ENCODE measurements at regions not wholly inside any gene's neighbourhood (a gene's known extent, or its start where the extent isn't known, plus 50 kb on each side); places are given as distances from the start of the nearest gene placed in this dataset.

- no peaks in the 10 kb centered on the region for H3K9me3 ChIP-seq (ENCODE audit: control insufficient read depth, insufficient read depth, low read length)
- H3K27ac ChIP-seq (ENCODE audit: low read depth, low read length): no peak overlapping the region
- ChIA-PET POLR2A (no interaction called here), CTCF (no interaction called here)
- no peaks in the 10 kb centered on the region for H3K27me3 ChIP-seq (ENCODE audit: control insufficient read depth, insufficient read depth, low read length)
- no peak overlapping the region for H3K4me3 ChIP-seq (ENCODE audit: low read depth, low read length)
- no peak for DNase-seq (ENCODE audit: low read depth, low spot score)
- TF ChIP-seq CTCF (IDR thresholded peaks at IDR 0.05; ENCODE audit: low read depth, low read length): no peak
Observed at GRCh38 chr5:43959144-43959543, 356.2 kb downstream of the NNT start.

- ChIA-PET POLR2A (no interaction called here), CTCF (no interaction called here)
- no peak overlapping the region for H3K27ac ChIP-seq (ENCODE audit: low read depth, low read length)
- H3K9me3 ChIP-seq (ENCODE audit: control insufficient read depth, insufficient read depth, low read length): peaks cover 7% of the 10 kb centered on the region
- no peaks in the 10 kb centered on the region for H3K27me3 ChIP-seq (ENCODE audit: control insufficient read depth, insufficient read depth, low read length)
- no peak overlapping the region for H3K4me3 ChIP-seq (ENCODE audit: low read depth, low read length)
- DNase-seq (ENCODE audit: low read depth, low spot score): no peak
- no peak for TF ChIP-seq CTCF (IDR thresholded peaks at IDR 0.05; ENCODE audit: low read depth, low read length)
Observed at GRCh38 chr5:43947935-43948334, 345.0 kb downstream of the NNT start.

GRCh38 chr5:43941806-43942205 is 338.8 kb downstream of the NNT start:
- no peak for TF ChIP-seq CTCF (IDR thresholded peaks at IDR 0.05; ENCODE audit: low read depth, low read length)
- H3K27ac ChIP-seq (ENCODE audit: low read depth, low read length): no peak overlapping the region
- CTCF ChIA-PET: interaction anchor here (0.5 kb wide), 1 partner anchor 70 kb away, joined by 3 read pairs; no protein-coding TSS in a partner anchor
- no peak for DNase-seq (ENCODE audit: low read depth, low spot score)
- no peaks in the 10 kb centered on the region for H3K27me3 ChIP-seq (ENCODE audit: control insufficient read depth, insufficient read depth, low read length)
- peaks cover 7% of the 10 kb centered on the region for H3K9me3 ChIP-seq (ENCODE audit: control insufficient read depth, insufficient read depth, low read length)
- POLR2A ChIA-PET: no interaction called here
- no peak overlapping the region for H3K4me3 ChIP-seq (ENCODE audit: low read depth, low read length)

- H3K4me3 ChIP-seq (ENCODE audit: low read depth, low read length): no peak overlapping the region
- H3K9me3 ChIP-seq (ENCODE audit: control insufficient read depth, insufficient read depth, low read length): no peaks in the 10 kb centered on the region
- H3K27ac ChIP-seq (ENCODE audit: low read depth, low read length): no peak overlapping the region
- H3K27me3 ChIP-seq (ENCODE audit: control insufficient read depth, insufficient read depth, low read length): no peaks in the 10 kb centered on the region
- DNase-seq (ENCODE audit: low read depth, low spot score): no peak
- POLR2A ChIA-PET: no interaction called here
- CTCF ChIA-PET: no interaction called here
- TF ChIP-seq CTCF (IDR thresholded peaks at IDR 0.05; ENCODE audit: low read depth, low read length): no peak
Observed at GRCh38 chr5:43940562-43940961, 337.6 kb downstream of the NNT start.

- TF ChIP-seq CTCF (IDR thresholded peaks at IDR 0.05; ENCODE audit: low read depth, low read length): no peak
- Histone ChIP-seq H3K27ac (ENCODE audit: low read depth, low read length) (no peak overlapping the region), H3K9me3 (ENCODE audit: control insufficient read depth, insufficient read depth, low read length) (no peaks in the 10 kb centered on the region), H3K4me3 (ENCODE audit: low read depth, low read length) (no peak overlapping the region), H3K27me3 (ENCODE audit: control insufficient read depth, insufficient read depth, low read length) (no peaks in the 10 kb centered on the region)
- no peak for DNase-seq (ENCODE audit: low read depth, low spot score)
- POLR2A ChIA-PET: no interaction called here
- CTCF ChIA-PET: no interaction called here
Observed at GRCh38 chr5:43926923-43927322, 323.9 kb downstream of the NNT start.
